Stimulated activated CD4-positive, alpha-beta T cell treated with anti-CD3 and anti-CD28 coated beads, Interleukin-2, amount 100 ng/mL, for 48 hours (primary cell): ENCODE measurements at regions not wholly inside any gene's neighbourhood (a gene's known extent, or its start where the extent isn't known, plus 50 kb on each side); places are given as distances from the start of the nearest gene placed in this dataset.

Source experiments
- DNase-seq, 2 donors: peaks; one replicate each; pipeline ENCODE4 v3.0.0-alpha.2; 2020

DNA sequence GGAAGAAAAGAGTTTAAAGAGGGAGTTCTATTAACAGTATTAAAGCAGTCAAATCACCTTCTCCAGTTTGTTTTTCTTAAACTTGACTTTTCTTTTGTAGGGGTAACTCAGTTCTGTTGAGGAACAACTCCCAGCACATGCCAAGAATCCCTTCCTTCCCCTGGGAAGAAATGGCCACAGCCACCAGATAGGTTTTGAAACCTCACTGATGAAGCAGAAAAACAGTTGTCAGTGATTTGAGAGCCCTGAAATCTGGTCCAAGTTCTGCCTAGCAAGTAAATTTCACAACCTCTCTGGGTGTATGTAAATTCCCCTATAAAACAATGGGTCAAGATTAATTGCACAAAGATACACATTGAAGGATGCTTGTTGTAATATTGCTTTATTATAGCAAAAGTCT lies 167.1 kb downstream of the DHX15 start:
- no peak for DNase-seq

DNA sequence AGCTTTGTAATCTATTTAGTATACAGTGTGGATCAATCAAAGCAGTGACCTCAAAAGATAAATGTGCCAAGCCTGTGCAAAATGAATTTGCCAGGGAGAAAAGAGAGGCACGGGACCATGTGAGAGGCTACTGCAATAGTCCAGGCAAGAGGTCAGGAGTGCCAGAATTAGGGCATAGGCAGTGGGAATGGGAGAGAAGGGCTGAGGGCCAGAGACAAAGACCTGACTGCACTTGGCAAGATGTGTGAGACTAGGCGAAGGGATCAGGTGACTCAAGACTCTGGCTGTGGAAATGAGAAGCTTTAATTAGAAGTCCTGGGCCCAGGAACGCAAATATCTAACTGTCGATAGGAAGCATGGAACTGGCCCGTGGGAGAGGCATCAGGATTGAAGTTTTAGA lies 168.1 kb downstream of the DHX15 start:
- DNase-seq = no peak

DNA sequence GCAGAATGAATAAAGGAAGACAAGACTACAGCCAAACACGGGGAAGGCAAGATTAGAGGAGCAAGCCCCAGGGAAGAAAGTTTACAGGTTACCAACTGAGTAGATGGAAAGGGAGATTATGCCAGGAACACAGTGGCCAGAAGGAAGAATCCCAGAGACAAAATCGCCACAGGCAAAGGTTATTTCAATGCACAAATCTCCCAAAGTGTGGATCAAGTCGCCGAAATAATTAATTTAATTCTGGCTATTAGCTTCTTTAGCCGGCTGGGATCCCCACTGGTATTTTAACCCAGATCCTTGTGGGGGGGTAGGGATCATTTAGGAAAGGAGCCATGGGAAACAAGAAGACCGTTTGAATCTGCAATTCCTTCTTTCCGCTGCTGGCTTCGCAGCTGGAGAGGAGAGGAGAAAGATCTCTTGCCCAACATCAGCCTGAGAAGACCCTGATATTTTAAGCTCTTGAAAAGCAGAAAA lies 171.0 kb downstream of the DHX15 start:
- DNase-seq = no peak

DNA sequence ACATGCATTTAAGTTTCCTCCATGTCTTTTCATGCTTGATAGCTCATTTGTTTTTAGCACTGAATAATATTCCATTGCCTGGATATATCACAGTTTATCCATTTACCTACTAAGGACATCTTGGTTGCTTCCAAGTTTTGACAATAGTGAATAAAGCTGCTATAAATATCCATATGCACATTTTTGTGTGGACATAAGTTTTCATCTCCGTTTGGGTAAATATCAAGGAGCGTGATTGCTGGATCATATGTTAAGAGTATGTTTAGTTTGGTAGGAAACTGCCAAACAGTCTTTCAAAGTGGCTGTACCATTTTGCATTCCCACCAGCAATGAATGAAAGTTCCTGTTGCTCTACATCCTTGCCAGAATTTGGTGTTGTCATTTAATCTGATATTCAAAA lies 172.5 kb downstream of the DHX15 start:
- no peak for DNase-seq

DNA sequence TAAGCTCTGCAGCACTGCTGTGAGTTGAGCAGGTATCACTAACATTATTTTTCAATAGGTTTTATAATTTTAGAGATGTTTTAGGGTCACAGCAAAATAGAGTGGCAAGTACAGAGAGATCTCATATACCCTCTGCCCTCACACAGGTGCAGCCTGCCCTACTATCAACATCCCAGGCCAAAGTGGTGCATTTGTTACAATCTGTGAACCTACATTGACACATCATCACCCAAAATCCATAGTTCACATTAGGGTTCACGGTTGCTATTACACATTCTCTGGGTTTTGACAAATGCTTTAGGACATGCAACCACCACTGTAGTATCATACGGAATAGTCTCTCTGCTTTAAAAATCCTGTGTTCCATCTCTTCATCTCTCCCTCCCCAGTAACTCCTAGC lies 173.1 kb downstream of the DHX15 start:
- DNase-seq = no peak

- DNase-seq = no peak
Observed at GRCh38 chr4:24408640-24409039, 175.7 kb downstream of the DHX15 start.

- no peak for DNase-seq
Observed at GRCh38 chr4:24405926-24406325, 178.4 kb downstream of the DHX15 start.

DNA sequence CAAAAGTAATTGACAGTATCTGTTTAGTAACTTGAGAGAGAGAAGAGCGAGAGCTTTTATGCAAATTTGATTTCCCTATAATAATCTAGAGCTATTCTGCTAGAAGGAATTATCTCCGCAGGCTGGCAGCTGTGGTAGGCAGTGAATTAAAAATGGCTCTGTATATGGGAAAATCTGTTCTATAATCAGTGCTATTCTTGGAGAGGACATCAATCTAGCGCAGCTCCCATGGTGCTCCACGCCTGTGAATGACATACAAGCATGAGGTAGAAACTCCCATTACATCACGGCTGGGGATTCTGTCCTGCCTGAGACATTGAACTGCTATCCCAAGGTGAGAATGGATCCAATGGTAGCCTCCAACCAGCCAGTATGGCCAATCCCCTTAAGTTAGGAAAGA lies 179.0 kb downstream of the DHX15 start:
- DNase-seq = no peak

DNA sequence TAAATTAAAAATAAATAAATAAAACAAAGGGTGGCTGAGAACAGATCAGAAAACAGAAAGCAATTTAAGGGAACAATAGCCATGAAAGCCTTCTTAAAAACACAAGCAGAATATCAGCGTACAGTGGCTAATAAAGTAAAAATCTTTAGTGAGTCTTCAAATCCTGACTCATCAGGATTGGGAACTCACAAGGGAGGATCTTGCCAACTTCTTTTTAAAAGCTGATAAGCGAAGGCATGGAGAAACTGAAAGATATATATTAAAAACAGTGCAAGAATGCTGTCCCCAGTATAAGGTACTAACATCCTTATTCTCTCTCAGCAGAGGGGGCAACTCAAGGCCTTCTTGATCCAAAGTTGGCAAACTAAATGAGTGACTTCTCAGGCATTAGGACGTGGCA lies 180.1 kb downstream of the DHX15 start:
- no peak for DNase-seq

DNA sequence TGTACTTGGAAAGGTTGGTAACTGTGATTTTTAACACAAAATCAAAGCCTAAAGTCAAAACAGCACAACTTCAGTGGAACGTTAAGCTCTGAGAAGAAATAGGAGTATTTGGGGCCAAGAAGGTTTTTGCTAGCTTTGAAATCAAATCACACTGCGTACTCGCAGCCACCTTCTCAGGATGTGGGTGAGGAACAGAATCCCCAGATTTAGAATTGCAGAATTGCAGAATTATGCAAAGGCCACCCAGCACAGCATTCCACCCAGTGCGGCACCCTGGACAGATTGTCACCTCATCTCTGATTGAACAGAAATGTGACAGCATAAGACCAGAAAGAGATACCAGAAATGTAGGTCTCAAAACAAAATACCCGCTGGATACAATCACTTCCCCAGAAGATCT lies 181.1 kb downstream of the DHX15 start:
- DNase-seq = no peak

DNA sequence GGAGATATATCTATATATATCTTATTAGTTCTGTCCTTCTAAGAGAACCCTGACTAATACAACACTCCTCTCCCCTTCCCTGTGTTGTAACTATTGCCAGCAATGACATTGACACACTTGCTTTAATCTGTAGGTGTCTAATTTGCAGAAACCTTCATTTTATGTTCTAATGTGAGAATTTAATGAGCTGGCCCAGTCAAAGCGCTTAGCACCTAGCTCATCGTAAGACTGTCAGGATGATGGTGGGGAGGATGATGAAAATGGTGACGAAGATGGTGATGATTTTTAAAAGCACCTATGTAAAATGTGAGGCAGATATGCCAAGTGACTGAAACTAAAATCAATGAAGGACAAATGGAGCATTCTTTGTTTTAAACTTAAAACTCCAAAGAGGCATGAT lies 183.8 kb downstream of the DHX15 start:
- no peak for DNase-seq

DNA sequence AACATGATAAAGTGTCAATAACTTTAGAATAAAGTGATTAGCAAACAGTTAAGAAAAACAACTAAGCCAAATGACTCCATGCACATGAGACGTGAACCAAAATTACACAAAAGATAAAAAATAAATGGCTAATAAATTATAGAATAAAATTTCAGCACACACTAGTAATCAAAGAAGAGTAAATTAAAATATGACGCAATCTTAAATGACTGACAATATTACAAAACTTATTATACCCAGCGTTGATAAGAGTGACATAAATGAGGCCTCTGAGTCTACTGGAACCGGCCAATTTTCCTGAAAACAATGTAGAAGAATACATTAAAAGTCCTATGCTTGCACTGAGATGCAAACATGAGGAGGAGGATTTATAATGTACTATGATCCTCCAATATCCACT lies 187.4 kb downstream of the DHX15 start:
- DNase-seq = no peak

- no peak for DNase-seq
Observed at GRCh38 chr4:24395937-24396336, 188.4 kb downstream of the DHX15 start.

GRCh38 chr4:24394041-24394440 lies 190.3 kb downstream of the DHX15 start:
- DNase-seq = no peak

DNA sequence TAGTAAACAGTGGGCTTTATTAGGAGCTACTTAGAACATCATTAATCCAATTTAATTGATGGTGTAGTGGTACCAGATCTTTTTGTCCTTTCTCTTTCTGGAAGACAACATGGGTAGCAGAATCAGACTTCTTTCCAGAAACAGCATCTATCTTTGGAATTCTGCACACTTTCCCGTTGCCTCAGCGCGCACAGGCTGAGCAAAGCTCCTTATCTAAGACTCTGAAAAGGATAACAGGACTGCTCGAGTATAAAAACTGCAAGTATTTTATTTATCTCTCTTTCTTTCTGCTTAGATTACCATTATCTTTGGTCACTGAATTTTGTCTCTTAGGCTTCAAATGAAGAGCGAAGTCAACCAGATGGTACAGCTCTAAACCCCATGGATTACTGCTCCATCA lies 191.7 kb downstream of the DHX15 start:
- no peak for DNase-seq

GRCh38 chr4:24382381-24382780 lies 202.0 kb downstream of the DHX15 start:
- no peak for DNase-seq

DNA sequence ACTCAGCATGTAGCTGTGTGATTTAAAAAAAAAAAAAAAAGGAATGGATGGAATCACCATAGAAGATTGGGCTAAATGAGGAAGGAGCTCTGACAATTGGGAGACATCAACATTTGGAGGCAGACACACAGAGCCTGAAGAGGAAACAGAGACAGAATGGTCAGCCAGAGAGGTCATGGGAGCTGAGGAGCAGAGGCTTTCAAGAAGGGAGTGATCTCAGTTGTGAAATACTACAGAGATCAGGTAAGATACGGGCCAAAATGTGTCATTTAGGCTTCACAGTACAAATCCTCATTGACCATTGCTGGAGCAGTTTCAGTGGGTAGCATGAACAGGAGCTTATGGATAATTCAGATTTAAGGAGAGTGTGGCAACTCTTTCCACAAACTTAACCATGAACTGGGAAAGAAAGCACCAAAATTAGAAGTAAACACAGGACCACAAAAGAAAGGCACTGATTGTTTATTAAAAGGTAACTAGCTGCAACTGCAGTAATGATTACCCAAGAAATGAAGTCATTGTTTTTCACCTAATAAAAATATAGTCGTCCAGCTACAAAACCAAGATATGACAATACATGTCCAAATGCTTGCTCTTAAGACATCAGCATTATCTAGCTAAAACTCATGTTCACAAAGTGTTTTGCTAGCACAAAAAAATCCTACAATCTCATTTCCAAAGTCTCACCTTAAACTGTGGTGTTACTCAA lies 203.2 kb downstream of the DHX15 start:
- DNase-seq = no peak

- DNase-seq = no peak
Observed at GRCh38 chr4:24373704-24374103, 210.7 kb downstream of the DHX15 start.

DNA sequence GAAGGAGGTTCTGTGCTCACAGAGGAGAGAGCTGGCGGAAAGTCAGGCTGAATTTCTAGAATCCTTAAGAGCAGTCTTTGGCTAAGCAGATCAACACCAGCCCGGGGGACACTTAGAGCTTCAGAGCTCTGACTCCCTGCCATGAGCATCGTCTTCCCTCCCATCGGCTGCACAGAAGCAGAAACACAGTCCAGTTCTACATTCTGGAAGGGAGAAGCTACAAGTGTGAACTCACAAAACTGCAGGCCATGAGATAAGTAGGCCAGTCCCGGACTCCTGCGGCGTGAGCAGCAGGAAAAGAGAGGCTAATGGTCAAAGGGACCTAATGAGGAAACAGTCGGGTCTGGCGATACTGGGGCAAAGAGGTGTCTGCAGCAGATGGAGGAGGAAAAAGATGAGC lies 211.5 kb downstream of the DHX15 start:
- DNase-seq = no peak

GRCh38 chr4:24372341-24372740 lies 212.0 kb downstream of the DHX15 start:
- no peak for DNase-seq

- DNase-seq = no peak
Observed at GRCh38 chr4:24370421-24370820, 213.9 kb downstream of the DHX15 start.

GRCh38 chr4:24369507-24370029 lies 214.8 kb downstream of the DHX15 start:
- DNase-seq = no peak

DNA sequence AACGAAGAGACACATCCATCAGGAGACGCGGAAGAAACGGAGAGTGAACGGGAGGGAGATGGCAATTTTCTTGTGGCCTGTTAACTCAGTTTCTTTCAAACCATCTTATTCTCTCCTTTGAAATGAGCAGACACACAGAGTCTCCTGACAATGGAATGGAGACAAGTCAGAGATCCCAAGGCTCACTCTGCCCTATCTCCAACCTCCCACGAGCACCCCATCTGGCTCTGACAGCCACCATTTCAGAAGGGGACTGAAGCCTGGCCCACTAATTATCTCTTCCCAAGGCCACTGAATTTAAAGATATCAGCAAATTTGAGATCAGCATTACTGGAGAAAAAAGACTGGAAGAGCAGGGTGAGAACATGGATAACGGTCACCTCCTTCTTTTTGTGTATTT lies 215.6 kb downstream of the DHX15 start:
- no peak for DNase-seq

DNA sequence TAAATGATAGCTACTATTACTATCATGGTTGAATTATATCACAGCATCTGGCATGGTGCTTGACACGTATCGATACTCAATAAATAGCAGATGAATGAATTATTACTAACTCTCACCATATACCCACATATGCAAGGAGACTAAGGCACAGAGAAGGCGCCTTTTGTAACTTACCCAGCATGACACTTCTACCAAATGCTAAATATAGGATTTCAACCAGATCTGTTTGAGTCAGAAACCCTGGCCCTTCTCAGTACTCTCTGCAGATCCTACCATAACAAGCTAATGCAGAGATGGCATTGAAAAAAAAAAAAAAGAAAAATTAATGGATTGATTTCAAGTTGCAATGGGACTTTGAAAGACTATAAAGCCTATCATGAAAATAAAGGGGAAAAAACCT lies 219.5 kb downstream of the DHX15 start:
- DNase-seq = no peak

DNA sequence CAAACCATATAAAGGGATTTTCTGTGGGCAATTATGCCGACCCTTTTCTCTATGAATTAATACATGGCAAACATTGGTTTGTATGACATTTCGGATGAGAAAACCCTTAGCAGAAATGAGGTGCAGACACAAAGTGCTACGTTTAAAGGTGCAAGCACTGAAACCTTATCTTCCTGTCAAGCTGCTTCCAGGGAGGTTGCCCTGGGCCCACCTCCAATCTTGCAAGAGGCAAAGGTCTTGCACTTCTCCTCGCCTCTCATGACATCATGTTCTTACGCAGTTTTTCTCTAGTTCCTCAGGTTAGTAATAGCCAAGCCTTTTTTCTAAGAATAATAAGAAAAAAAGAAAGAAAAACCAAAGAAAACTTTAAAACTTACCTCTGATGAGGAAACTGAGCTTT lies 220.1 kb downstream of the DHX15 start:
- no peak for DNase-seq
